Lower leg skin (tissue), 4 donors: ENCODE measurements at regions not wholly inside any gene's neighbourhood (a gene's known extent, or its start where the extent isn't known, plus 50 kb on each side); places are given as distances from the start of the nearest gene placed in this dataset.

Experiments
- DNase-seq, 2 donors: peaks; one replicate each; pipeline ENCODE4 v3.0.0-alpha.2; 2019; ENCODE audit warnings: low spot score in 2 of 2
- H3K4me3 ChIP-seq: fragments of 200-600 bp; sonication (generic); 2 replicates; pipeline ENCODE4 v1.5.1; 2017; ENCODE audit warnings: mild to moderate bottlenecking, low read depth; ENCODE audit not compliant: poor library complexity, severe bottlenecking
- CTCF ChIP-seq, 3 donors: fragments of 450-650 bp; IDR thresholded peaks; one replicate each; pipeline ENCODE4 v1.5.1; 2016; ENCODE audit warnings: antibody characterized with exemption in 3 of 3, mild to moderate bottlenecking in 3 of 3, moderate library complexity in 2 of 3
- POLR2A ChIP-seq, 2 donors: fragments of 450-650 bp; IDR thresholded peaks; one replicate each; pipeline ENCODE4 v1.6.1; 2016 to 2017; ENCODE audit warnings: antibody characterized with exemption in 2 of 2, mild to moderate bottlenecking in 1 of 2, moderate library complexity in 1 of 2
- WGBS, 2 donors: methylation state at CpG; one replicate each; pipeline ENCODE4 v1.1.5; 2018; 5-methylcytosine and 5-hydroxymethylcytosine counted together
- intact Hi-C: fragments of 100-400 bp; cut with DNase I; formaldehyde crosslinking; loops from one replicate; pipeline ENCODE4 v1.15.0; 2023; ENCODE audit warnings: low total_unique reads

GRCh38 chr11:28879869-28880268 is 771.7 kb downstream of the METTL15 start:
- H3K4me3 ChIP-seq = no peak overlapping the region
- WGBS, 2 donors = 84 to 87% methylated on average over 2 of the region's 2 CpGs
- no peak for DNase-seq
- intact Hi-C loops = no loop called here
- TF ChIP-seq POLR2A (IDR thresholded peaks at IDR 0.05) (no peak), CTCF (IDR thresholded peaks at IDR 0.05) (no peak)

- intact Hi-C loops = no loop called here
- WGBS, 2 donors = 54 to 57% methylated on average over 4 of the region's 4 CpGs
- H3K4me3 ChIP-seq = no peak overlapping the region
- DNase-seq = no peak
- TF ChIP-seq CTCF (IDR thresholded peaks at IDR 0.05) (no peak), POLR2A (IDR thresholded peaks at IDR 0.05) (no peak)
Measured at GRCh38 chr11:28878025-28878424, 769.8 kb downstream of the METTL15 start.

GRCh38 chr11:28877340-28877739 is 769.2 kb downstream of the METTL15 start:
- intact Hi-C loops = no loop called here
- no peak overlapping the region for H3K4me3 ChIP-seq
- DNase-seq = no peak
- TF ChIP-seq POLR2A (IDR thresholded peaks at IDR 0.05) (no peak), CTCF (IDR thresholded peaks at IDR 0.05) (no peak)

GRCh38 chr11:28874706-28875105 is 766.5 kb downstream of the METTL15 start:
- intact Hi-C loops = no loop called here
- WGBS, 2 donors = 57 to 67% methylated on average over 1 of the region's 1 CpG
- no peak for TF ChIP-seq CTCF (IDR thresholded peaks at IDR 0.05)
- TF ChIP-seq POLR2A (IDR thresholded peaks at IDR 0.05) = no peak
- H3K4me3 ChIP-seq = no peak overlapping the region
- no peak for DNase-seq

- TF ChIP-seq CTCF (IDR thresholded peaks at IDR 0.05) (no peak), POLR2A (IDR thresholded peaks at IDR 0.05) (no peak)
- no peak for DNase-seq
- 92 to 95% methylated on average over 1 of the region's 1 CpG for WGBS, 2 donors
- H3K4me3 ChIP-seq = no peak overlapping the region
- intact Hi-C loops = no loop called here
Measured at GRCh38 chr11:28871090-28871489, 762.9 kb downstream of the METTL15 start.

- intact Hi-C loops = no loop called here
- WGBS, 2 donors = 75 to 79% methylated on average over 2 of the region's 2 CpGs
- TF ChIP-seq POLR2A (IDR thresholded peaks at IDR 0.05) (no peak), CTCF (IDR thresholded peaks at IDR 0.05) (no peak)
- H3K4me3 ChIP-seq = no peak overlapping the region
- no peak for DNase-seq
Measured at GRCh38 chr11:28863422-28863821, 755.2 kb downstream of the METTL15 start.
